Inferior parietal cortex (tissue), 1 donor: ENCODE measurements at regions not wholly inside any gene's neighbourhood (a gene's known extent, or its start where the extent isn't known, plus 50 kb on each side); places are given as distances from the start of the nearest gene placed in this dataset.
A peak's percentile ranks its signal among the peaks of the same experiment; 100 is the strongest.

Experiments
- DNase-seq: peaks from one replicate; pipeline ENCODE4 v3.0.0-alpha.2; 2016; ENCODE audit errors: extremely low spot score

DNA sequence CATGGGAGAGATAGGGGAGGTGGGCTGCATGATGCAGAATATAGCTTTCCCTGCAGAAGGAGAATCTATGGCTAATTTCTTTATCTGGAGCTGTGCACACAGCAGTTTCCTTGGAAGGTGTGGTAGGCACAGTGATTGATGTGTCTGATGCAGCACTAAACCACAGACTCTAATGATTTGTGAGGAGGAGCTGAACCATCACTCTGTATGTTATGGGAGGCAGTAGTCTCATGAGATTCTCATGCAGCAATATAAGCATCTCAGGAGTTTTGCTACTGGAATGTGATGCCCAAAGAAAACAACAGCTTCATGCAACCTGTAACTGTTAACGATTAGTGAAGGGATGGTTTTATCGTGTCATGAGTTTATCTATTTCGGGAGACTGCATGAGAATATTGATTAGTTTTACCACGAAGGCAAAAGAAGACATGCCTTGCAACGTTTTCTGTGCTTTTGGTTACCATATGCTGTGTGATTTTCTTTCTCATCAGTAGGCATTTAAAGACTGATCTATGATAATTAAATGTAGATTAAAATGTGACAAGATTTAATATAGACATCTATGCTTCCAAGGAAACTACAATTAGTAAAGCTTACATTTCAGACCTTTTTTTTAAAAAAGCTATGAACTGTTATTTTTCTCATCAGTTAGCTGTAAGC lies 286.8 kb downstream of the ARL6IP6 start:
- no peak for DNase-seq

- DNase-seq: no peak
Measured at GRCh38 chr2:153004627-153005026, 286.2 kb downstream of the ARL6IP6 start.

- DNase-seq: no peak
Measured at GRCh38 chr2:152974146-152974545, 255.7 kb downstream of the ARL6IP6 start.

DNA sequence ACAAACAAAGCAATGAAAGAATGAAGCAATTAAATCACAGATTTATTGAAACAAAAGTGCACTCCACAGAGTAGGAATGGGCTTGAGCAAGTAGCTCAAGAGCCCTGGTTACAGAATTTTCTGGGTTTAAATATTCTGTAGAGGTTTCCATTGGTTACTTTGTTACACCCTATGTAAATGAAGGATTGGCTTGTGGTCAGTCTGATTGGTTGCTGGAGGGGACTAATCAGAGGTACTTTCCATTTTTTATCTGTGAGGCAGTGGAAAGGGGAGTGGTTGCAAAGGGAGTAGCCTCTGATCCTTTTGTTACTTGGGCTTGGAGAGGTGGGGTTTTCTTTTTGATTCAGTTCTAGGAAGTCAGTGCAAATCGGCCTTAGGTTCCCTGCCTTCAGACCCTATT lies 253.3 kb downstream of the ARL6IP6 start:
- DNase-seq: no peak

GRCh38 chr2:152962446-152962845 lies 244.0 kb downstream of the ARL6IP6 start:
- no peak for DNase-seq

DNA sequence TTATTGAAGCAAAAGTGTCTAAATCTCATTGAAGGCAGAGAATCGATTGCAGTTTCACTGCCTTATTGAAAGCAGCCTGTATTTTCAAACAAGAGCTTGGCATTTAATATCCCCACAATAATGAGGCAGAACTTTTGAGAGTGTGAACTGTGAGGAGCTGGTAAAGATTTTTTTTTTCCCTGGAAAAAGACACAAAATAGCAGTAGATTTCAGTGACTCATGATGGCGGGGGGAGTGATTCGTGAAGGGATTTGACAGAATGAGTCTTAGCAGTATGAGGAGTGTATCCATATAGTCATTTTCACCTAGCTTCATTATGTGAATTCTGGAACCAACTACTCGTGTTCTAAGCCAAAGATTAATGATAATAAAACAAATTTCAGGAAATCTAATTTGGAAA lies 242.9 kb downstream of the ARL6IP6 start:
- no peak for DNase-seq

- no peak for DNase-seq
Measured at GRCh38 chr2:152950126-152950525, 231.7 kb downstream of the ARL6IP6 start.

DNA sequence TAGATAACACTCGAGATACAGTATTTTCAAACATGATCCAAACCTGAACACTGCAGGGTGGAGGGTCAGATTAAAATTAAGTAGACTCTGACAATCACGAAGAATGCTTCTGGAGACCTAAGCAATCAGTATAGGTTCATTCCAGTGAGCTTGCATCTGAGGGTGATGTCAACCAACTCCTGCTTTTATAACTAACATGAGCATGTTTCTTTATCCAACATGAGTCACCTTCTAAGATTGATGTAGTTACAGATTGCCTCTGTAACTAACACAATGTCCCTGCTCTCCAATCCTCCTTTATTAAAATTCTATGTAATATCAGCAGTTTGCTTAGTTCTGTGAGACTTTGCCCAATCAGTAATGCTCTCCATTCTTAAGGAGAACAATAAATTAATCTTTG lies 225.7 kb downstream of the ARL6IP6 start:
- DNase-seq: no peak

- DNase-seq: no peak
Measured at GRCh38 chr2:152942940-152943440, 224.6 kb downstream of the ARL6IP6 start.

GRCh38 chr2:152930501-152930900 lies 212.1 kb downstream of the ARL6IP6 start:
- no peak for DNase-seq

DNA sequence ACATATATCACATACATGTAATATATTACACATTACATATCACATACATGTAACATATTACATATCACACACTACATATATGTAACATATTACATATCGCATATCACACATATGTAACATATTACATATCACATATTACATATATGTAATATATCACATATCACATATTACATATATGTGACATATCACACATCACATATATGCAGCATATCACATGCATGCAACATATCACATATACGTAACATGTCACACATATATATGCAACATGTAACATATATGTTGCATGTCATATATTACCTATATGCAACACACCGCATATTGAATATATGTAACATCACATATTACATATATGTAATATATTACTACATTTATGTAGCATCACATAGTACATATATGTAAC lies 211.2 kb downstream of the ARL6IP6 start:
- DNase-seq: no peak

- peak; percentile 51 for DNase-seq
Measured at GRCh38 chr2:152925547-152926448, 207.4 kb downstream of the ARL6IP6 start.

DNA sequence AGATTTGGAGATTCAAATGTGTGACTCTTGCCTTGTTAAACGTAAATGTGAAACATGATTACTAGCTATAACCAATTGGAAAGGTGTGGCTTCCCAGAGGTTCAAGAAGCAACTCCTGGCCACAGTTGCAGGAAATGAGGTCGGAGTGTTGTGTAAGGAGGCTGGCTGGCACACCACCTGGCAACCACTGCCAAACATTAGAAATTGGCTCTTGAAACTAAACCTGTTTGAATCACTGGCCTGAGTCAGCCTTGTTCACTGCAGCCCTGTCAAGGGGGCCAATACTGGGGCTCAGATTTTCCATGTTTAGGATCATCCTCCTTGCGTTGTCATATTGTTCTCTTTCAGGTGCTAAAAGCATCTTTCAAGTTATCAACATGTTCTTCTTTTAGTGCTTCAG lies 206.3 kb downstream of the ARL6IP6 start:
- DNase-seq: no peak

GRCh38 chr2:152924219-152924618 lies 205.8 kb downstream of the ARL6IP6 start:
- DNase-seq: no peak

GRCh38 chr2:152920846-152921245 lies 202.4 kb downstream of the ARL6IP6 start:
- DNase-seq: peak; percentile 5

- DNase-seq: no peak
Measured at GRCh38 chr2:152910970-152911369, 192.6 kb downstream of the ARL6IP6 start.

DNA sequence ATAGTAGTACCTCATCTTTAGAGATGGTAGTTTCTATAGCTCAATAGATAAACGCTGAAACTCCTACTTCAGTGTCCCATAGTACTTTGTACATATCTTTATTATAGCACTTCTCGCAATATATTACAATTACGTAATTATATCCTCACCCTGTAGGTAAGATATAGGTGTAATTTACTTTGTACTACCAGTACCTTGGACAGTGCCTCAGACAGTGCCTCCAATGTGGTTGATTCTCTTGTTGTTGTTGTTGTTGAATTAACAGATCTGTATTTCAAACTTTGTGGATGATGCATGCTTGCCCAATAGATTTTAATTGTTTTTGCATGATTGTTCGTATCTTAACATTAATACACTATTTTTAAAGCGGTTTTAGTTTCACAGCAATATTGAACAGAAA lies 188.6 kb downstream of the ARL6IP6 start:
- no peak for DNase-seq

DNA sequence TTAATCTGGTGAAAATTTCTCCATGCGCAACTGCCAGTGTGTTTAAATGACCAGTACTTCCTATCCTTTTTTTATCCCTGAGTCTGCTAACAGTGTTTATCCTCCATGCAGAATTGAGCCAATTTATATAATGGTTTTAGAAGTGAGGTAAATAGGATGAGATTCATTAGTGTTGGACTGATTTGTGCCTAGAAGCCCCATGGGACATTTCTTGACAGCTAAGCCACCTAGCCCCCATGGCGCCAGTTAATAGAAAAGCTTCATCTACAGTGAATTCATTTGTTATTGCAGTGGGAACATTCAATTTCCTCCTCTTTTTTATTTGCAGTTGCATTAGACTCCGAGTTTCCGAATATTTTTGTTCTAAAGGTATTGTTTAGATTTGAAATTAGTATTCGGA lies 175.6 kb downstream of the ARL6IP6 start:
- no peak for DNase-seq

DNA sequence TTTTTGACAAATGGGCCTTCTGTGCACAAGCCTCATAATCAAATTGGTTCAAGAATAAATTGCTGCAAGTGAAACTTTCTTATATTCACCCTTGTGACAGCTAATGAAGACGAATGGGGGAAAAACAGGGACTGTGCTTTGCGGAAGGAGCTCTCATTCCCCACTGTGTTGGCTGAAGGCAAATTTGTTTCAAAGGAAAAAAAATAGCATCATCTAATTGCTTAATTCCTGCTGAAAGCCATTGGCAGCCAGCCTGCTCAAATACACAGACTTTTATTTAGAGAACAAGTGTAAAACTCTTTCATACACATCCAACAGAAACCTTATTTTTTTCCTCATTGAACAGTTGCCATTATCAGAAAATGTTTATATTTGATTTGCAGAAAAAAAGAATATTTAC lies 172.3 kb downstream of the ARL6IP6 start:
- peak; percentile 10 for DNase-seq

DNA sequence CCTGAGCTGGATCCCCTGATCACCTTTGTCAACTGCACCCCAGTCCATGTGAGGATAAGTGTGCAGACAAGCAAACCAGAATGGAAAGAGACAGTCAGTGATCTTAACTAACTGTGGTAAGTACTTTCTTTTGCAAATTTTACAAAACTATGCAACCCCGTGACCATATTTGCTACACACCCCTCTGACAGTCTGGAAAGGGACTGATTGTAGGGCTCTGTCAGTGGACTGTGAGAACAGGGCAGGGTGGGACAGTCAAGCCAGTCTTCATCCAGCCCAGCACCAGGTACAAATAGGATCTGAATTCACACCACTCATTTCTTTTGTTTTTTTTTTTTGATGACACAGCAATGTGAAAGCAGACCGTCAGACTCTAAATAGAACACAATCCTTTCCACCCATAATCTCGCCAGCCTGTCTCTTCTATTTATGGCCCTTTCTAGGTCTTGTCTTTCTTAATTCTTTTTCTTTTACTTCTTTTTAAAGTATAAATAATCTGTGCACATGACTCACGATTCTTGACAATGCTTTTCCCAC lies 165.6 kb downstream of the ARL6IP6 start:
- no peak for DNase-seq

DNA sequence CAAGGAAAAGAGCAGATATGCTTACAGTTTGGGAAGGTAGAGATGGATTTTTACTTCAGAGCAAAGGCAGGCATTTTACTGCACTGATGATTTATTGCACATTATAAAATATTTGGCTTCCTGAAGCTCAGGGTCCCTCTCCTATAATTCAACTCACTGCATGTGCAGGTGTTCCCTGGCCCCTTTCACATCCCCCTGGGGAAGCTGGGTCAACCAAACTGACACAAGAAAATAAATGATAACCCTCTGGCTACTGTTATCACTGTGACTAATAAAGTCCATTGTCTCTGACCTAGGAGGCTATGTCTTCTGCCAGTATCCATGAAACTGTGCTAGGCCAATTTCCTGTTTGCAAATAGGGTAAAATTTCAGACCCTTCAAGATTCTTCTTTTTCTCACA lies 163.1 kb downstream of the ARL6IP6 start:
- no peak for DNase-seq

- DNase-seq: no peak
Measured at GRCh38 chr2:152879275-152879674, 160.9 kb downstream of the ARL6IP6 start.
